ENCODE measurements at regions not wholly inside any gene's neighbourhood (a gene's known extent, or its start where the extent isn't known, plus 50 kb on each side); places are given as distances from the start of the nearest gene placed in this dataset.

DNA sequence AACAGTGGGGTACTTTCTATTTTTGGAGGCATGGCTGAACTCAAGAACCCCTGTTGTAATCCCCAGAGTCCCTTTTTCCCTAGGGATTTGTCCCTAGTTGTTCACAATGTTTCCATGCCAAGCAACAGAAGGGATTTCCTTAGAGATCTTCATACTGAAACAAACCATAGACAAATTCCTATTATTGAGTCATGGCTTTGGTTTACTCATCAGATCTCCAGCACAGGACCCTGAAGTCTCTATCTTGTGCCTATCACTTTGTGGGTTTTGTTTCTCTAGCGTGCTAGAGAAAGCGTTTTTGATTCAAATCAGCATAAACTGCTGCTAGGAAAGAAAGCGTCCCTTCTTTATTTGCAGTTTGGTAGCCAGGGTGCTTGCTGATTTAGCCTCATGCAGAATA, 165.0 kb downstream of the BAMBI start:
- Mint-ChIP-seq H3K4me1 (ENCODE audit: low read depth) (no peaks in the 10 kb centered on the region), H3K9me3 (no peaks in the 10 kb centered on the region), H3K36me3 (ENCODE audit: low read depth) (no peaks in the 10 kb centered on the region), H3K27me3 (ENCODE audit: low read depth) (no peaks in the 10 kb centered on the region), H3K27ac (no peak overlapping the region), H3K4me3 (no peak overlapping the region)
- no peak for DNase-seq (ENCODE audit: low spot score)

DNA sequence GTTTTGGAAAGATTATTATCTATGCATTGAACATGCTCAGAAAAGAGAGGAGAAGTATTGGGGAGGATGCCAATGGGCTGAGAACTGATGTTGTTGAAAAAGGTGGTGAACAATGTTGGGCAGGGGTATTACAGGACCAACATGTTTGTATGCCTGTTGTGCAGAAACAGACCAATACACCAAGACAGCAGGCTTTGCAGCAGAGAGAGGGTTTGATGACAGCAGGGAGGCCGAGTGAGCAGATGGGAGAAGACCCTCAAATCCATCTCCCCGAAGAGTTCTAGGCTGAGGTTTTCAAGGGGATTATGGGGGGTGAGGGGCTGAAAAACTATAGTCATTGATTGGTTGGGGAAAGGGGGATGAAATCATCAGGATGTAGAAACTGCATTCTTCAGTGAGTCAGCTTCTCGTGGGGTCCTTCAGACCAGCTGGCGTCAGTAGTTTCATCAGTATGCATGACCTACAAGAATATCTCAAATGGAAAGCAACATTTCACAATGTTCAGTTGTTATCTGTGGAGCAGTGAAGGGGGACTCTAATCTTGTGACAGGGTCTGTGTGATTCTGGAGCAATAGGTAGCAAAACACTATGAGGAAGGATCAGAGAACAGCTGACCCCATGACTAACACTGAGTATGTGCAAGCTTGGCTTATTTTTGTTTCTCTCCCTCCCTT, 167.8 kb downstream of the BAMBI start:
- Mint-ChIP-seq H3K27me3 (ENCODE audit: low read depth) (no peaks in the 10 kb centered on the region), H3K9me3 (no peaks in the 10 kb centered on the region), H3K27ac (no peak overlapping the region), H3K4me3 (no peak overlapping the region), H3K4me1 (ENCODE audit: low read depth) (no peaks in the 10 kb centered on the region), H3K36me3 (ENCODE audit: low read depth) (no peaks in the 10 kb centered on the region)
- DNase-seq (ENCODE audit: low spot score) = no peak

DNA sequence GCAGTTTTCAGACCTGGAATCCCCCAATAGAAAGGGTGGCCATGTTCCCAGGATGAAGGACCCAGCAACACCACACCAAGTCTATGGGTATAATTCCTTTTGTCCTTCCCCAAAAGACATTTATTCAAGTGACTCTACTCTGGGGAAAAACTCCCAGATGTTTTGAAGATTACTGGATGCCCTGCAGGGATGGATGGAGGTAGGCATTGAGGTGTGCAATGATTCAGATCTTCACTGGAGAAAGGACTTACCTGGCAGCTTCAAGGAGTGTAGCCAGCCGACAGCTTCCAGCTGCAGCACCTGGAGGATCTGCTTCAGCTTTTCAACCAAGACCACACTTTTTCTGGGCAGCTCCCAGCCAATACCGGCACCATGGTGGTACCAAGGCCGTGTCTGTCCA, 172.0 kb downstream of the BAMBI start:
- Mint-ChIP-seq H3K27me3 (ENCODE audit: low read depth) (no peaks in the 10 kb centered on the region), H3K4me1 (ENCODE audit: low read depth) (no peaks in the 10 kb centered on the region), H3K27ac (no peak overlapping the region), H3K9me3 (no peaks in the 10 kb centered on the region), H3K36me3 (ENCODE audit: low read depth) (no peaks in the 10 kb centered on the region), H3K4me3 (no peak overlapping the region)
- no peak for DNase-seq (ENCODE audit: low spot score)

DNA sequence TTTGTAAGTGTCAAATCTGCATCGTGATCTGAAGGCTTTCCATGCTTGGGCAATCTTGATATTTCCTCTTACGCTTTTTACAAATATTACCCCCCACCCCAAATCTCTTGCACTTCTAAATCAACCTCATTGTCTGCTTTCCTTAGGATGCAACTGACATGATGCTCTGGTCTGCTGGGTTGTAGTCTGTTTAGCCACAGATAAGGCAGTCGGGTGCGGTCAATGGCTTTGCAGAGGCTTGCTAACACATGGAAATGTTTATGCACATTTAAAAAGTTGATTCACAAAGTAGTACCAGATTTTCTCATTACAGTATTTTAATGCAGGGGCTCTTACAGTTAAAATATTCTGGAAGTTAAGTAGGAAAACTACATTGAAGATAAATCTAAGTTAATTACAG, 172.5 kb downstream of the BAMBI start:
- Mint-ChIP-seq H3K9me3 (no peaks in the 10 kb centered on the region), H3K36me3 (ENCODE audit: low read depth) (no peaks in the 10 kb centered on the region), H3K27ac (no peak overlapping the region), H3K27me3 (ENCODE audit: low read depth) (no peaks in the 10 kb centered on the region), H3K4me3 (no peak overlapping the region), H3K4me1 (ENCODE audit: low read depth) (no peaks in the 10 kb centered on the region)
- DNase-seq (ENCODE audit: low spot score) = no peak

DNA sequence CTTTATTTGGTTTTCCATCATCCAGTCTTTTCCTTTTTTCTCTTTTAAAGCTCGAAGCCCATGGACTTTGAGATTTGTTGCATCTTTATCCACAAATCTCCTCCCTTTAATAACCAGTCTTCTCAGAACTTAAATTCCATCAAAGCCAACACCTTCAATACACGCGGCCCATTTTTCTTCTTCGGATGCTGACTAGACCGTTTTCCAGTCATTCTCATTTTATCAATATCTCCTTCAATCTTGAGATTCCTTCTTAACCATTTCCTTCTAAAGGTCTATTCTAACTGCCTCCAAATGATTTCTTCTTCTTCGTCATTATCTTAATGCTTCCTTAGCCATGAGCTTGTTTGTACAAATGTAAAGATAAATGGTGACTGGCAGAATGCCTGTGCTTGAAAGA, 173.5 kb downstream of the BAMBI start:
- H3K27ac Mint-ChIP-seq = no peak overlapping the region
- no peak for DNase-seq (ENCODE audit: low spot score)
- H3K4me3 Mint-ChIP-seq = no peak overlapping the region
- H3K36me3 Mint-ChIP-seq (ENCODE audit: low read depth) = no peaks in the 10 kb centered on the region
- no peaks in the 10 kb centered on the region for H3K27me3 Mint-ChIP-seq (ENCODE audit: low read depth)
- no peaks in the 10 kb centered on the region for H3K4me1 Mint-ChIP-seq (ENCODE audit: low read depth)
- no peaks in the 10 kb centered on the region for H3K9me3 Mint-ChIP-seq

DNA sequence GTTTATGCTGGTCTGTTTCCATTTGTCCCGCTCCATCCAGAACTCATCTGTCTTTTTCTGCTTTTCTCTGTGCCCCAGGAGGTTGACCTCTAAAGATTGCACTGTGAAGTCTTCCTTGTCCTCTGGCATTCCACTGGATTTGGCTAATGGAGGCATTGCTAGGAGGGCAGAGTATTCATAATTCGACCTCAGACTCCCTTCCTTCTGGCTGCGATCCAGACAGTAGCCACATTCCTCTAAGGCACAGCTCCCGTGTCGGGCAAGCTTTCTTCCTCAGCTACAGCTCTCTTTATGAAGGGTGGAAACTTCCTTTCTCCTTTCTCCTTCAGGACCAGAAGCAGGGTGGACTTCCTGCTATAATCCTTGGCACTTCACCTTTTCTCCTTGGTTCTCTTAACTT, 175.9 kb downstream of the BAMBI start:
- Mint-ChIP-seq H3K4me3 (no peak overlapping the region), H3K27ac (no peak overlapping the region), H3K9me3 (peaks cover 3% of the 10 kb centered on the region), H3K36me3 (ENCODE audit: low read depth) (no peaks in the 10 kb centered on the region), H3K4me1 (ENCODE audit: low read depth) (no peaks in the 10 kb centered on the region), H3K27me3 (ENCODE audit: low read depth) (no peaks in the 10 kb centered on the region)
- no peak for DNase-seq (ENCODE audit: low spot score)

DNA sequence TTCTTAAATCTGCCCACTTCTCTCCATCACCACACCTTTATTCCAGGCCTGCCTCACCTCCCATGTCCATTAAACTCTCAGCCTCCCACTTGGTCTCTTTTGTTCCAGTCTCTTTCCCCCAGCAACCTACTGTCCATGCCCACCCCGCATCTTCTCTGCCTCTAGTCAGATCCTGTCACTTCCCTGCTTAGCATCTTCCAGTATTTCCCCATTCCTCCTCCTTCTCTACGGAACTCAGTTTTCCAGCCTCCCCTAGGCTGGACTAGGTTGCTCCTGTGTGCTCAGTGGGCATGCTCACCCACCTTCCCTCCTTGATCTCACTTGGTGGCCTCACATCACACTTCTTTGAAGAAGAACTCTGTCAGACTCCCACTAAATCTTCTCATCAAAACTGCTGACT, 179.8 kb downstream of the BAMBI start:
- Mint-ChIP-seq H3K36me3 (ENCODE audit: low read depth) (no peaks in the 10 kb centered on the region), H3K9me3 (peaks cover 8% of the 10 kb centered on the region), H3K27me3 (ENCODE audit: low read depth) (no peaks in the 10 kb centered on the region), H3K4me1 (ENCODE audit: low read depth) (no peaks in the 10 kb centered on the region), H3K27ac (no peak overlapping the region), H3K4me3 (no peak overlapping the region)
- DNase-seq (ENCODE audit: low spot score) = no peak

DNA sequence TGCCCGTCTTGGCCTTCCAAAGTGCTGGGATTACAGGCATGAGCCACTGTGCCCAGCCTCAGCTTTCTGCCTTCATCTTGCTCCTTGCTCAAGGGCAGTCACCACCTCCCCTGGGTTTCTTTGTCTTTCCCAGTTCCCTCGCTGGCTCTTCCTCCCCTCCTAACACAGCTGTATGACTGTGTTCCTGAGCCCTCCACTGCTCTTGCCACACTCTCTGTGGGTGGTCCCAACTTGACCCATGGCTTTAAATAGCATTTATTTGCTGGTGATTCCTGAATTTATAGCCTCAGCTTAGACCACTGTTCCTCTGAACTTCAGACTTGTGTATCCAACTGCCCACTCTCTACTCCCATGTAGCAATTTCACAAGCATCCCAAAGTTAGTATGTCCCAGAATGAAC, 181.3 kb downstream of the BAMBI start:
- Mint-ChIP-seq H3K9me3 (peaks cover 8% of the 10 kb centered on the region), H3K4me1 (ENCODE audit: low read depth) (no peaks in the 10 kb centered on the region)
- no peak for DNase-seq (ENCODE audit: low spot score)

DNA sequence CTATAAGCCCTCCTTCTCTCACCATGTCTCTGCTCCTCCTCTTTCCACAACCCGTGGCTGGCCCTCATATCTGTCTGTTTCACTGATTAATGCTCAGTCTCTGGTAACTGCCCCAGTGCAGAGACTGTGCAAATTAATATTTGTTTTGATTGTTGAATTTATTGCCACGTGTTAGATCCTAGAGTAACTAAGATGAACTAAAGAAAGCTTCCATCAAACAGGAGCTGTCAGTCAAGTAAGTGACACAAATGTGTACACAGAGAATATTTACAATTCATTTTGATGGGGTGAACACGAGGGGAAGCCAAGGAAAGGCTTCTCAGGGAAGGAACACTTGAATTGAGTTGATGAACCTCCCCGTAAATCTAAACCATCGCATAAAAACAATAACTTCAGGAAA, 182.5 kb downstream of the BAMBI start:
- no peak for DNase-seq (ENCODE audit: low spot score)
- no peak overlapping the region for H3K27ac Mint-ChIP-seq
- no peaks in the 10 kb centered on the region for H3K27me3 Mint-ChIP-seq (ENCODE audit: low read depth)
- H3K4me1 Mint-ChIP-seq (ENCODE audit: low read depth) = no peaks in the 10 kb centered on the region
- peaks cover 8% of the 10 kb centered on the region for H3K9me3 Mint-ChIP-seq
- H3K4me3 Mint-ChIP-seq = no peak overlapping the region
- H3K36me3 Mint-ChIP-seq (ENCODE audit: low read depth) = no peaks in the 10 kb centered on the region

More for the DNA sequence above, 181.3 kb downstream of the BAMBI start:
- no peak overlapping the region for H3K4me3 Mint-ChIP-seq
- H3K27ac Mint-ChIP-seq = no peak overlapping the region
- no peaks in the 10 kb centered on the region for H3K27me3 Mint-ChIP-seq (ENCODE audit: low read depth)
- no peaks in the 10 kb centered on the region for H3K36me3 Mint-ChIP-seq (ENCODE audit: low read depth)

DNA sequence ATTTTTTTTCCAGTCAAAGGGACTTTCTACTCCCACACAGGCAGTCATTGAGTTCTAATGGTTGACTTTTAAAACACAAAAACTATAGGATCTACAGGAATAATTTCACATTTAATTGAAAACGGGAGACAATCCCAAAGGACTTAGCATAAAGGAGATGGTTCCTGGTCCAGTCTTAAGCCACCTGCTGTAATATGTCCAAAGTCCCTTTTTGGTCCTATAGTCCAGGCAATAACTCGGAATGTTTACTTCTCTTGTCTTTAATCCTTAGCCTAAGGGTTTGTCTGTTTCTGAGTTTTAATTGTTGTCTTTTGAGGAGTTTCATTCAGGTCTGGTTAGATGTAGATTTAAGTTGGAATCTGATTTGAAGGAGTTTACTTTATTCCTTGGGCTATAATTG, 184.9 kb downstream of the BAMBI start:
- Mint-ChIP-seq H3K4me1 (ENCODE audit: low read depth) (no peaks in the 10 kb centered on the region), H3K4me3 (no peak overlapping the region), H3K27me3 (ENCODE audit: low read depth) (no peaks in the 10 kb centered on the region), H3K36me3 (ENCODE audit: low read depth) (no peaks in the 10 kb centered on the region), H3K27ac (no peak overlapping the region), H3K9me3 (peaks cover 8% of the 10 kb centered on the region)
- DNase-seq (ENCODE audit: low spot score) = no peak

DNA sequence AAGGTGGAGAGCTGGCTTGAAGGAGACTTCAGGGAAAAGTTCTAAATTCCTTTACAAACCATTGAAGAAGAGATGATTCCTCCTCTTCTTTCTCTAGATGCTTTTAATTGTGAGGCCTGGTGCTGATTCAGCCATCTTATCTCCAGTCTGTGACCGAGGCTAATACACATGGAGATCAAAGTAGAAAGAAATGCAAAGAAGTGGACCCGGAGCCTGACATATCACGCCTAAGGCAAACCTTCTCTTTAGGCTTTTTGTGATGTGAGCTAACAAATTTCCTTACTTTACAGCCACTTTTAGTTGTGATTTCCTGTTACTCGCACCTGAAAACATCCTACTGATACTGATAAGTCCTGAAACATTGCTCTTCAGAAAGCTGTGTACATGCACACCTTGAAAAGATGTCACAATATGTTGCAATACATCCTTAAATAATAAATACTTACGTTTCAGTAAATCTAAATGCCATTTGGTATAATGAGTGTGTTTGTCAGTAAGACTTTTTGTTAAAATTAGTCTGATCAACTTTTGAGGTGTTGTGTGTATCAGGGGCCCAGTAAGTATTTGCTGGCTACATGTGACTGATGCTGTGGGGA, 192.4 kb downstream of the BAMBI start:
- Mint-ChIP-seq H3K9me3 (no peaks in the 10 kb centered on the region), H3K27ac (no peak overlapping the region), H3K27me3 (ENCODE audit: low read depth) (no peaks in the 10 kb centered on the region), H3K4me1 (ENCODE audit: low read depth) (no peaks in the 10 kb centered on the region), H3K4me3 (no peak overlapping the region), H3K36me3 (ENCODE audit: low read depth) (no peaks in the 10 kb centered on the region)
- DNase-seq (ENCODE audit: low spot score) = no peak

DNA sequence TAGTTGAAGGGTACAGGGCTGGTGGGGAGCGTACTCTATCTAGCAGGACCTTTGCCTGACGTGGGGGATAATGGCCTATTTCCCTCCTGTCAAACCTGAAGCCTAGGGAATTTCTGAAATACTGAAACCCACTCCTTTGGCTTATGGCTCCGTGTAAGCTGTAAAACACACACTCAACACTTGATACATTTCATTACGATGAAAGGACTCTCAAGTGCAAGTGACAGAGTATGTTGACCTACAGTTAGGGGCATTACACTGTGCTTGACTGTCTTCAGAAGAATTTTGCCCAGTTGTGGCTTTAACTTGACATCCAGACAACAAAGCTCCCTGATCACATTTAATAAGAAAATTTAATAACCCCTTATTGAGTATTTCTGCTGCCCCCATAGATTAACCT, 194.3 kb downstream of the BAMBI start:
- Mint-ChIP-seq H3K4me1 (ENCODE audit: low read depth) (no peaks in the 10 kb centered on the region), H3K27me3 (ENCODE audit: low read depth) (no peaks in the 10 kb centered on the region), H3K9me3 (no peaks in the 10 kb centered on the region), H3K4me3 (no peak overlapping the region), H3K27ac (no peak overlapping the region), H3K36me3 (ENCODE audit: low read depth) (no peaks in the 10 kb centered on the region)
- no peak for DNase-seq (ENCODE audit: low spot score)

DNA sequence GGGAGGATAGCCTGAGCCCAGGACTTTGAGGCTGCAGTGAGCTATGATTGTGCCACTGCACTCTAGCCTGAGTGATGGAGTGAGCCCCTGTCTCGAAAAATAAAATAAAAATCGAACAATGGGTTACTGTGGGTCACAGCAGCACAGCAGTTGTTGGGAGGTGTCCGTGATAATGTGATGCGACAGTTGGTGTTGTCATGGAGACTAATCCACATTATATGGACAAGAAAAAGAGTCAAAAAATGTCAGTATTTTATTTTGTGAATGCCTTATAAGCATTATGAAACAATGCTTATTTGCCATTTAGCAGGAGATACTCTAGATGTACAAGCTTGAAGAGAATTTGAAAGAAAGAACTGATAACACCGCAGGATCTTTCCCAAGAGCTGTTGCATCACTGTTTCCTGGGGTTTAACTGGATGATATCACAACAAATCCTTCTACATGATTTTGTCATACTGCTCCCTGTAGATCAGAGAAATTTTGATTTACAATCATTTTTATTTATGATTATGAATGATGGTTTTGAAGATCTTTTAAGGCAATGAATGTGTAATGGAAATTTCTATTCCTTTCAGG, 195.4 kb downstream of the BAMBI start:
- Mint-ChIP-seq H3K27ac (no peak overlapping the region), H3K27me3 (ENCODE audit: low read depth) (no peaks in the 10 kb centered on the region), H3K4me1 (ENCODE audit: low read depth) (no peaks in the 10 kb centered on the region), H3K9me3 (no peaks in the 10 kb centered on the region), H3K4me3 (no peak overlapping the region), H3K36me3 (ENCODE audit: low read depth) (no peaks in the 10 kb centered on the region)
- no peak for DNase-seq (ENCODE audit: low spot score)

DNA sequence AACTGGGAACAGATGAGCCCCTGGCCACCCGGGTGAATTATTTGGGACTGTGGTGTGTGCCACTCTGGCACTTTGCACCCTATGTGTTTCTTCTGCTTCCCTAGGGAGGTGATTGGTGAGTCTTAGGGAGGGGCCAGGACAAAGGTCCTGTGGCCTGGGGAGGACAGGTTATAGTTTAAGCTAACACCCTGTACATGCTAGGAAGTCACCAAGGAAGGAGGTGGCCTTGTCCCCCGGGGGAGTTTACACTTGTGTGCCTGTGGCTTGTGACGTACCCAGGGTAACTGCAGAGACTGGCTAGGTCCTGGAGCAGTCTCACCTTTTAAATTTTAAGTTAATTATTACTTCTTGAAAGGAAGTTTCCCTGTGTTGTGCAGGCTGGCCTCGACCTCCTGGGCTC, 196.2 kb downstream of the BAMBI start:
- Mint-ChIP-seq H3K27ac (no peak overlapping the region), H3K36me3 (ENCODE audit: low read depth) (no peaks in the 10 kb centered on the region), H3K4me1 (ENCODE audit: low read depth) (no peaks in the 10 kb centered on the region), H3K9me3 (no peaks in the 10 kb centered on the region), H3K27me3 (ENCODE audit: low read depth) (no peaks in the 10 kb centered on the region), H3K4me3 (no peak overlapping the region)
- no peak for DNase-seq (ENCODE audit: low spot score)

DNA sequence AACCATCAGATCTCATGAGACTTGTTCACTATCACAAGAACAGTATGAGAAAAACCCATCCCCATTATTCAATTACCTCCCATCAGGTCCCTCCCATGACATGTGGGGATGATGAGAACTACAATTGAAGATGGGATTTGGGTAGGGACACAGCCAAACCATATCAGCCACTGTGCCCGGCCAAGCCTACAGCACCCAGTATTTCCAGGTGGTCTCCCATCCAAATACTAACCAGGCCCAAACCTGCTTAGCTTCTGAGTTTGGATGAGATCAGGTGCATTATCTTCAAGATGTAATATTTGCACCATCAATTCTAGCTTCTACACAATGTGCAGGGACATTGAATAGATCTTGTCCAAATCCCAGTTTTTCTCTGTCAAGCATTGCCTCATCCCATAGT, 196.9 kb downstream of the BAMBI start:
- no peaks in the 10 kb centered on the region for H3K36me3 Mint-ChIP-seq (ENCODE audit: low read depth)
- H3K27me3 Mint-ChIP-seq (ENCODE audit: low read depth) = no peaks in the 10 kb centered on the region

More for the DNA sequence above, 196.9 kb downstream of the BAMBI start:
- no peaks in the 10 kb centered on the region for H3K9me3 Mint-ChIP-seq
- no peaks in the 10 kb centered on the region for H3K4me1 Mint-ChIP-seq (ENCODE audit: low read depth)
- H3K27ac Mint-ChIP-seq = no peak overlapping the region
- H3K4me3 Mint-ChIP-seq = no peak overlapping the region
- DNase-seq (ENCODE audit: low spot score) = no peak

Data from T-helper 2 cell treated with Interferon-gamma antibody and Interleukin-4, amounts not matched to agents 5 μg/mL and 100 μg/mL, for 36 hours (primary cell).